ENCODE measurements at regions not wholly inside any gene's neighbourhood (a gene's known extent, or its start where the extent isn't known, plus 50 kb on each side); places are given as distances from the start of the nearest gene placed in this dataset.

GRCh38 chrX:10992110-10992509 is 119.0 kb upstream of the HCCS start:
- TF ChIP-seq, protein P1, sequence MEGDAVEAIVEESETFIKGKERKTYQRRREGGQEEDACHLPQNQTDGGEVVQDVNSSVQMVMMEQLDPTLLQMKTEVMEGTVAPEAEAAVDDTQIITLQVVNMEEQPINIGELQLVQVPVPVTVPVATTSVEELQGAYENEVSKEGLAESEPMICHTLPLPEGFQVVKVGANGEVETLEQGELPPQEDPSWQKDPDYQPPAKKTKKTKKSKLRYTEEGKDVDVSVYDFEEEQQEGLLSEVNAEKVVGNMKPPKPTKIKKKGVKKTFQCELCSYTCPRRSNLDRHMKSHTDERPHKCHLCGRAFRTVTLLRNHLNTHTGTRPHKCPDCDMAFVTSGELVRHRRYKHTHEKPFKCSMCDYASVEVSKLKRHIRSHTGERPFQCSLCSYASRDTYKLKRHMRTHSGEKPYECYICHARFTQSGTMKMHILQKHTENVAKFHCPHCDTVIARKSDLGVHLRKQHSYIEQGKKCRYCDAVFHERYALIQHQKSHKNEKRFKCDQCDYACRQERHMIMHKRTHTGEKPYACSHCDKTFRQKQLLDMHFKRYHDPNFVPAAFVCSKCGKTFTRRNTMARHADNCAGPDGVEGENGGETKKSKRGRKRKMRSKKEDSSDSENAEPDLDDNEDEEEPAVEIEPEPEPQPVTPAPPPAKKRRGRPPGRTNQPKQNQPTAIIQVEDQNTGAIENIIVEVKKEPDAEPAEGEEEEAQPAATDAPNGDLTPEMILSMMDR (IDR thresholded peaks at IDR 0.05; ENCODE audit: insufficient read depth, low read depth, low read length), result no peak
- TF ChIP-seq EZH2 (IDR thresholded peaks at IDR 0.05; ENCODE audit: insufficient read depth, low read length), result no peak

Data from astrocyte (in vitro differentiated cells and primary cell).